OCI-LY3 (cell line): ENCODE measurements at regions not wholly inside any gene's neighbourhood (a gene's known extent, or its start where the extent isn't known, plus 50 kb on each side); places are given as distances from the start of the nearest gene placed in this dataset.

ENCODE experiments used
- H2AFZ ChIP-seq: fragments of 200-600, 300-600 bp; shearing (Covaris generic); 2 replicates; pipeline ENCODE4 v1.6.0; 2014; ENCODE audit warnings: antibody characterized with exemption, low read depth, low read length
- H3K27ac ChIP-seq: fragments of 200-600, 300-600 bp; sonication (generic); 2 replicates; pipeline ENCODE4 v1.5.1; 2014; ENCODE audit warnings: mild to moderate bottlenecking, low read length, moderate library complexity, mixed read lengths
- H3K27me3 ChIP-seq: fragments of 200-600, 300-600 bp; sonication (generic); 2 replicates; pipeline ENCODE4 v1.6.1; 2014; ENCODE audit warnings: low read depth, low read length, mixed read lengths
- H3K36me3 ChIP-seq: fragments of 200-600, 300-600 bp; sonication (generic); replicated peaks from 2 replicates; pipeline ENCODE3; 2014; ENCODE audit warnings: low read depth, low read length, mixed read lengths
- H3K4me1 ChIP-seq: fragments of 300-600, 200-600 bp; sonication (generic); 2 replicates; pipeline ENCODE4 v1.6.1; 2014; ENCODE audit warnings: low read length, mixed read lengths
- H3K4me2 ChIP-seq: fragments of 200-600, 300-600 bp; sonication (generic); 2 replicates; pipeline ENCODE4 v1.6.1; 2014; ENCODE audit warnings: low read length, mixed read lengths
- H3K4me3 ChIP-seq: fragments of 300-600, 200-600 bp; sonication (generic); 2 replicates; pipeline ENCODE4 v1.5.1; 2014; ENCODE audit warnings: antibody characterized with exemption, mild to moderate bottlenecking, low read length, moderate library complexity
- H3K79me2 ChIP-seq: fragments of 300-600, 200-600 bp; shearing (Covaris generic); 2 replicates; pipeline ENCODE4 v1.6.1; 2014; ENCODE audit warnings: mild to moderate bottlenecking, low read length, mixed read lengths
- H3K9ac ChIP-seq: fragments of 300-600, 200-600 bp; shearing (Covaris generic); 2 replicates; pipeline ENCODE4 v1.6.0; 2014; ENCODE audit warnings: mild to moderate bottlenecking, low read length, moderate library complexity
- H3K9me3 ChIP-seq: fragments of 200-600, 300-600 bp; shearing (Covaris generic); 2 replicates; pipeline ENCODE4 v1.6.1; 2014; ENCODE audit warnings: low read length, mixed read lengths; ENCODE audit not compliant: insufficient read depth
- H4K20me1 ChIP-seq: fragments of 200-600, 300-600 bp; sonication (generic); 2 replicates; pipeline ENCODE4 v1.6.1; 2016; ENCODE audit warnings: low read length, mixed read lengths; ENCODE audit not compliant: insufficient read depth
- CTCF ChIP-seq: fragments of 200-600, 300-600 bp; sonication (generic); IDR thresholded peaks from 2 replicates; pipeline ENCODE4 v1.5.1; 2014; ENCODE audit warnings: antibody characterized with exemption, low read length, low read depth
- EZH2phosphoT487 ChIP-seq: fragments of 200-600 bp; shearing (Covaris generic); IDR thresholded peaks from 2 replicates; pipeline ENCODE4 v1.6.1; 2018; ENCODE audit warnings: antibody characterized with exemption, mixed run types, low read depth

- H3K27ac ChIP-seq, result peak overlapping the region; percentile 89
- H3K9ac ChIP-seq, result peak overlapping the region; percentile 69; the same call in 1 of the 2 replicates
- H3K36me3 ChIP-seq, result peaks cover 21% of the 10 kb centered on the region
- H3K9me3 ChIP-seq, result no peaks in the 10 kb centered on the region; the same call in 1 of the 2 replicates
- H3K27me3 ChIP-seq, result no peaks in the 10 kb centered on the region
- H4K20me1 ChIP-seq, result no peaks in the 10 kb centered on the region
- H2AFZ ChIP-seq, result no peak overlapping the region
- peaks cover 79% of the 10 kb centered on the region for H3K4me1 ChIP-seq
- peak overlapping the region; percentile 68 for H3K4me2 ChIP-seq
- no peaks in the 10 kb centered on the region for H3K79me2 ChIP-seq
- TF ChIP-seq EZH2phosphoT487, result no peak
- TF ChIP-seq CTCF, result no peak
- peak overlapping the region; percentile 37; the same call in 1 of the 2 replicates for H3K4me3 ChIP-seq
These were observed 283.2 kb upstream of the STT3B start for GRCh38 chr3:31249545-31249944.

- Histone ChIP-seq H3K4me1 (peaks cover 73% of the 10 kb centered on the region), H3K79me2 (no peaks in the 10 kb centered on the region), H4K20me1 (no peaks in the 10 kb centered on the region), H3K36me3 (peaks cover 21% of the 10 kb centered on the region), H2AFZ (peak overlapping the region; percentile 50), H3K27me3 (no peaks in the 10 kb centered on the region), H3K9ac (peak overlapping the region; percentile 69; the same call in 1 of the 2 replicates), H3K27ac (peak overlapping the region; percentile 89), H3K4me2 (peak overlapping the region; percentile 68; the same call in 1 of the 2 replicates), H3K9me3 (no peaks in the 10 kb centered on the region; the same call in 1 of the 2 replicates), H3K4me3 (no peak overlapping the region)
- no peak for TF ChIP-seq CTCF
These were observed 282.5 kb upstream of the STT3B start for GRCh38 chr3:31250116-31250777.

- TF ChIP-seq EZH2phosphoT487 (no peak), CTCF (no peak)
- Histone ChIP-seq H3K27me3 (no peaks in the 10 kb centered on the region), H3K4me3 (no peak overlapping the region), H3K36me3 (peaks cover 21% of the 10 kb centered on the region), H3K4me1 (peaks cover 68% of the 10 kb centered on the region), H3K79me2 (no peaks in the 10 kb centered on the region), H3K27ac (peak overlapping the region; percentile 89; the same call in 1 of the 2 replicates), H3K9ac (no peak overlapping the region), H4K20me1 (no peaks in the 10 kb centered on the region), H3K9me3 (no peaks in the 10 kb centered on the region; the same call in 1 of the 2 replicates), H3K4me2 (no peak overlapping the region), H2AFZ (0 out of 2 replicates have a peak overlapping the region, but pooled peaks have one; percentile 50)
These were observed 281.6 kb upstream of the STT3B start for GRCh38 chr3:31251083-31251482.

GRCh38 chr3:31252216-31253185 is 280.2 kb upstream of the STT3B start:
- H3K27ac ChIP-seq, result no peak overlapping the region
- no peak overlapping the region for H3K4me3 ChIP-seq
- H3K27me3 ChIP-seq, result no peaks in the 10 kb centered on the region
- no peak overlapping the region for H3K9ac ChIP-seq
- H3K79me2 ChIP-seq, result no peaks in the 10 kb centered on the region
- H2AFZ ChIP-seq, result no peak overlapping the region; the same call in 1 of the 2 replicates
- no peak for TF ChIP-seq CTCF
- TF ChIP-seq EZH2phosphoT487, result no peak
- no peak overlapping the region for H3K4me2 ChIP-seq
- peaks cover 54% of the 10 kb centered on the region for H3K4me1 ChIP-seq
- peaks cover 21% of the 10 kb centered on the region for H3K36me3 ChIP-seq
- no peaks in the 10 kb centered on the region; the same call in 1 of the 2 replicates for H3K9me3 ChIP-seq
- no peaks in the 10 kb centered on the region for H4K20me1 ChIP-seq
